Gastroesophageal sphincter (tissue), 4 donors: ENCODE measurements at regions not wholly inside any gene's neighbourhood (a gene's known extent, or its start where the extent isn't known, plus 50 kb on each side); places are given as distances from the start of the nearest gene placed in this dataset.

Experiments
- ATAC-seq: fragments of 150-250 bp; one replicate; pipeline ENCODE4 v1.9.1; 2016; ENCODE audit warnings: mild to moderate bottlenecking, moderate library complexity
- H3K27ac ChIP-seq, 4 donors: fragments of 200-600 bp; sonication (generic) in 3 of 4; 1 replicate in 3 of 4; 2 replicates in 1 of 4; pipeline ENCODE4 v1.5.1; 2016 to 2019
- H3K27me3 ChIP-seq: fragments of 200-600 bp; sonication (generic); one replicate; pipeline ENCODE4 v1.5.1; 2019
- H3K36me3 ChIP-seq, 2 donors: fragments of 200-600 bp; sonication (generic); one replicate each; pipeline ENCODE4 v1.5.1; 2019; ENCODE audit warnings: control low read depth in 1 of 2
- H3K4me1 ChIP-seq, 3 donors: fragments of 200-600 bp; sonication (generic); 1 replicate in 2 of 3; 2 replicates in 1 of 3; pipeline ENCODE4 v1.5.1; 2016 to 2019; ENCODE audit warnings: control low read depth in 2 of 3
- H3K4me3 ChIP-seq, 2 donors: fragments of 200-600 bp; sonication (generic); one replicate each; pipeline ENCODE4 v1.5.1; 2019; ENCODE audit warnings: mild to moderate bottlenecking in 1 of 2, moderate library complexity in 1 of 2
- H3K9me3 ChIP-seq, 3 donors: fragments of 200-600 bp; sonication (generic); one replicate each; pipeline ENCODE4 v1.5.1; 2017 to 2019; ENCODE audit warnings: control low read depth in 2 of 3
- EP300 ChIP-seq: sonication (generic); formaldehyde crosslinking; IDR thresholded peaks from one replicate; pipeline ENCODE4 v1.6.1; 2017; ENCODE audit warnings: antibody characterized with exemption, mild to moderate bottlenecking
- POLR2A ChIP-seq, 2 donors: fragments of 450-650 bp; IDR thresholded peaks; one replicate each; pipeline ENCODE4 v1.6.1; 2017; ENCODE audit warnings: antibody characterized with exemption in 2 of 2, mild to moderate bottlenecking in 2 of 2, moderate library complexity in 1 of 2
- POLR2AphosphoS5 ChIP-seq: sonication (generic); formaldehyde crosslinking; IDR thresholded peaks from one replicate; pipeline ENCODE4 v1.6.1; 2017; ENCODE audit warnings: antibody characterized with exemption
- WGBS, 2 donors: methylation state at CpG; one replicate each; pipeline ENCODE4 v1.1.5; 2018; ENCODE audit warnings: low coverage in 1 of 2; 5-methylcytosine and 5-hydroxymethylcytosine counted together
- TF ChIP-seq, protein P1 (sequence below), 4 experiments: fragments of 200-600 bp in 2 of 4; fragments of 450-650 bp in 2 of 4; sonication (generic) in 1 of 4; IDR thresholded peaks; one replicate each; pipeline ENCODE4 v1.5.1; 2017 to 2019; ENCODE audit warnings: antibody characterized with exemption in 4 of 4, mild to moderate bottlenecking in 2 of 4, moderate library complexity in 2 of 4

- H3K9me3 ChIP-seq, result no peaks in the 10 kb centered on the region
- peak overlapping the region in 1 of 4 donors; percentile 16 for H3K27ac ChIP-seq
- H3K4me3 ChIP-seq, result no peak overlapping the region
- H3K27me3 ChIP-seq, result no peaks in the 10 kb centered on the region
- no peaks in the 10 kb centered on the region for H3K4me1 ChIP-seq
- ATAC-seq, result peak; percentile 59
- H3K36me3 ChIP-seq, result no peaks in the 10 kb centered on the region
- TF ChIP-seq, protein P1, sequence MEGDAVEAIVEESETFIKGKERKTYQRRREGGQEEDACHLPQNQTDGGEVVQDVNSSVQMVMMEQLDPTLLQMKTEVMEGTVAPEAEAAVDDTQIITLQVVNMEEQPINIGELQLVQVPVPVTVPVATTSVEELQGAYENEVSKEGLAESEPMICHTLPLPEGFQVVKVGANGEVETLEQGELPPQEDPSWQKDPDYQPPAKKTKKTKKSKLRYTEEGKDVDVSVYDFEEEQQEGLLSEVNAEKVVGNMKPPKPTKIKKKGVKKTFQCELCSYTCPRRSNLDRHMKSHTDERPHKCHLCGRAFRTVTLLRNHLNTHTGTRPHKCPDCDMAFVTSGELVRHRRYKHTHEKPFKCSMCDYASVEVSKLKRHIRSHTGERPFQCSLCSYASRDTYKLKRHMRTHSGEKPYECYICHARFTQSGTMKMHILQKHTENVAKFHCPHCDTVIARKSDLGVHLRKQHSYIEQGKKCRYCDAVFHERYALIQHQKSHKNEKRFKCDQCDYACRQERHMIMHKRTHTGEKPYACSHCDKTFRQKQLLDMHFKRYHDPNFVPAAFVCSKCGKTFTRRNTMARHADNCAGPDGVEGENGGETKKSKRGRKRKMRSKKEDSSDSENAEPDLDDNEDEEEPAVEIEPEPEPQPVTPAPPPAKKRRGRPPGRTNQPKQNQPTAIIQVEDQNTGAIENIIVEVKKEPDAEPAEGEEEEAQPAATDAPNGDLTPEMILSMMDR (IDR thresholded peaks at IDR 0.05), result no peak
- TF ChIP-seq POLR2A (IDR thresholded peaks at IDR 0.05), result no peak
- TF ChIP-seq POLR2AphosphoS5, result no peak
- TF ChIP-seq EP300, result no peak
- 55 to 63% methylated on average over 4 of the region's 4 CpGs for WGBS, 2 donors
Measured at GRCh38 chr10:89122433-89123051, 84.6 kb downstream of the CH25H start.

- no peaks in the 10 kb centered on the region for H3K4me1 ChIP-seq
- H3K9me3 ChIP-seq, result no peaks in the 10 kb centered on the region
- H3K4me3 ChIP-seq, result no peak overlapping the region
- TF ChIP-seq, protein P1 (IDR thresholded peaks at IDR 0.05), result no peak
- TF ChIP-seq POLR2A (IDR thresholded peaks at IDR 0.05), result no peak
- no peak for TF ChIP-seq EP300
- no peak for TF ChIP-seq POLR2AphosphoS5
- no peak overlapping the region for H3K27ac ChIP-seq
- ATAC-seq, result no peak
- no peaks in the 10 kb centered on the region for H3K36me3 ChIP-seq
- no peaks in the 10 kb centered on the region for H3K27me3 ChIP-seq
Measured at GRCh38 chr10:89121764-89122020, 85.4 kb downstream of the CH25H start.

- no peaks in the 10 kb centered on the region for H3K9me3 ChIP-seq
- TF ChIP-seq POLR2AphosphoS5, result no peak
- TF ChIP-seq EP300, result no peak
- TF ChIP-seq POLR2A (IDR thresholded peaks at IDR 0.05), result no peak
- TF ChIP-seq, protein P1 (IDR thresholded peaks at IDR 0.05), result no peak
- no peaks in the 10 kb centered on the region for H3K36me3 ChIP-seq
- H3K4me3 ChIP-seq, result no peak overlapping the region
- no peak overlapping the region for H3K27ac ChIP-seq
- no peak for ATAC-seq
- WGBS, 2 donors, result 72 to 87% methylated on average over 4 to 5 of the region's 5 CpGs
- no peaks in the 10 kb centered on the region for H3K27me3 ChIP-seq
- no peaks in the 10 kb centered on the region for H3K4me1 ChIP-seq
Measured at GRCh38 chr10:89120931-89121763, 86.0 kb downstream of the CH25H start.

- no peak overlapping the region for H3K4me3 ChIP-seq
- no peaks in the 10 kb centered on the region for H3K4me1 ChIP-seq
- no peaks in the 10 kb centered on the region for H3K36me3 ChIP-seq
- TF ChIP-seq POLR2A (IDR thresholded peaks at IDR 0.05) (no peak), POLR2AphosphoS5 (no peak), EP300 (no peak)
- TF ChIP-seq, protein P1 (IDR thresholded peaks at IDR 0.05), result no peak
- no peaks in the 10 kb centered on the region for H3K9me3 ChIP-seq
- H3K27me3 ChIP-seq, result no peaks in the 10 kb centered on the region
- ATAC-seq, result no peak
- H3K27ac ChIP-seq, result no peak overlapping the region
- whole genome bisulfite sequencing, 2 donors, result 82 to 92% methylated on average over 1 of the region's 1 CpG
Measured at GRCh38 chr10:89119651-89120050, 87.5 kb downstream of the CH25H start.

DNA sequence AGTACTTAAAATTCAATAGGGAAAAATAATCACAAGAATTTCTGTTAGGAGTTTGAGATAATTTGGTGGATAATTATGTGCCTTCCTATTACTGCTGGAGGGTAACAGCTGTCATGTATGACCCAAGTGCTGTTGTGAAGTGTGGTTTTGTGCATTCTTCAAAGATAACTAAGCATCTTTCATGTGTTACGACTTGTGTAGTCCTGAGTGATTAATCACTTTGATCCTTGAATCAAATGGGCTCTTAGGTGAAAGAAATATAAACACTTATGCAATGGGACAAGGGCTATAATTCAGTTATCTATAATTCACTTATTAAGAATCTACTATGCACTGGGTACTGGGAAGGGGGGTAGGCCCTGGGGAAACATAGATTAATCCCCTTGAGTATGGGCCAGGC lies 89.0 kb downstream of the CH25H start:
- WGBS, 2 donors, result 78 to 81% methylated on average over 1 of the region's 1 CpG
- no peak for ATAC-seq
- H3K36me3 ChIP-seq, result no peaks in the 10 kb centered on the region

More for the DNA sequence above, 89.0 kb downstream of the CH25H start:
- no peaks in the 10 kb centered on the region for H3K27me3 ChIP-seq
- TF ChIP-seq POLR2AphosphoS5, result no peak
- TF ChIP-seq, protein P1 (IDR thresholded peaks at IDR 0.05), result no peak
- TF ChIP-seq EP300, result no peak
- TF ChIP-seq POLR2A (IDR thresholded peaks at IDR 0.05), result no peak
- H3K4me1 ChIP-seq, result no peaks in the 10 kb centered on the region
- no peak overlapping the region for H3K4me3 ChIP-seq
- no peak overlapping the region for H3K27ac ChIP-seq
- no peaks in the 10 kb centered on the region for H3K9me3 ChIP-seq
